ENCODE measurements at regions not wholly inside any gene's neighbourhood (a gene's known extent, or its start where the extent isn't known, plus 50 kb on each side); places are given as distances from the start of the nearest gene placed in this dataset.
A peak's percentile ranks its signal among the peaks of the same experiment; 100 is the strongest.
"Not testable (repeated sequence)": the region's sequence is repeated elsewhere in the genome, so short reads cannot be mapped to it uniquely, and the experiment has no call there.

GRCh38 chr5:143596824-143597223, 193.3 kb upstream of the NR3C1 start:
- 93% methylated on average over 3 of the region's 3 CpGs for WGBS
- DNase-seq (ENCODE audit: low read depth in 6 of 9, low spot score in 9 of 9), result no peak
- Histone ChIP-seq H3K36me3 (ENCODE audit: control insufficient read depth in 2 of 2, insufficient read depth in 2 of 2, low read length in 1 of 2) (no peaks in the 10 kb centered on the region), H3K27me3 (ENCODE audit: control insufficient read depth in 2 of 2, insufficient read depth in 1 of 2, low read length in 1 of 2) (no peaks in the 10 kb centered on the region), H3K4me1 (ENCODE audit: control insufficient read depth in 2 of 2, insufficient read depth in 2 of 2, low read length in 2 of 2) (peaks cover 24 to 26% of the 10 kb centered on the region in 2 donors), H3K27ac (ENCODE audit: low read depth in 1 of 2, low read length in 1 of 2) (no peak overlapping the region), H3K9me3 (ENCODE audit: control insufficient read depth in 2 of 2, insufficient read depth in 1 of 2, low read length in 1 of 2) (no peaks in the 10 kb centered on the region), H3K4me3 (ENCODE audit: low read length in 2 of 2) (no peak overlapping the region)

- WGBS, result 93% methylated on average over 6 of the region's 6 CpGs
- Histone ChIP-seq H3K36me3 (ENCODE audit: control insufficient read depth in 2 of 2, insufficient read depth in 2 of 2, low read length in 1 of 2) (no peaks in the 10 kb centered on the region), H3K9me3 (ENCODE audit: control insufficient read depth in 2 of 2, insufficient read depth in 1 of 2, low read length in 1 of 2) (no peaks in the 10 kb centered on the region), H3K27me3 (ENCODE audit: control insufficient read depth in 2 of 2, insufficient read depth in 1 of 2, low read length in 1 of 2) (no peaks in the 10 kb centered on the region), H3K4me3 (ENCODE audit: low read length in 2 of 2) (no peak overlapping the region), H3K4me1 (ENCODE audit: control insufficient read depth in 2 of 2, insufficient read depth in 2 of 2, low read length in 2 of 2) (peaks cover 17 to 18% of the 10 kb centered on the region in 2 donors), H3K27ac (ENCODE audit: low read depth in 1 of 2, low read length in 1 of 2) (no peak overlapping the region)
- DNase-seq (ENCODE audit: low read depth in 6 of 9, low spot score in 9 of 9), result no peak
These were observed 191.7 kb upstream of the NR3C1 start for GRCh38 chr5:143594902-143595818.

- H3K4me1 ChIP-seq (ENCODE audit: control insufficient read depth in 2 of 2, insufficient read depth in 2 of 2, low read length in 2 of 2), result peaks cover 17 to 18% of the 10 kb centered on the region in 2 donors
- H3K36me3 ChIP-seq (ENCODE audit: control insufficient read depth in 2 of 2, insufficient read depth in 2 of 2, low read length in 1 of 2), result no peaks in the 10 kb centered on the region
- H3K4me3 ChIP-seq (ENCODE audit: low read length in 2 of 2), result no peak overlapping the region
- H3K9me3 ChIP-seq (ENCODE audit: control insufficient read depth in 2 of 2, insufficient read depth in 1 of 2, low read length in 1 of 2), result no peaks in the 10 kb centered on the region
- DNase-seq (ENCODE audit: low read depth in 6 of 9, low spot score in 9 of 9), result no peak
- H3K27me3 ChIP-seq (ENCODE audit: control insufficient read depth in 2 of 2, insufficient read depth in 1 of 2, low read length in 1 of 2), result no peaks in the 10 kb centered on the region
- 93% methylated on average over 6 of the region's 6 CpGs for WGBS
- no peak overlapping the region for H3K27ac ChIP-seq (ENCODE audit: low read depth in 1 of 2, low read length in 1 of 2)
These were observed 190.2 kb upstream of the NR3C1 start for GRCh38 chr5:143593723-143594122.

GRCh38 chr5:143592648-143593047, 189.2 kb upstream of the NR3C1 start:
- Histone ChIP-seq H3K27ac (ENCODE audit: low read depth in 1 of 2, low read length in 1 of 2) (no peak overlapping the region), H3K9me3 (ENCODE audit: control insufficient read depth in 2 of 2, insufficient read depth in 1 of 2, low read length in 1 of 2) (no peaks in the 10 kb centered on the region), H3K36me3 (ENCODE audit: control insufficient read depth in 2 of 2, insufficient read depth in 2 of 2, low read length in 1 of 2) (no peaks in the 10 kb centered on the region), H3K27me3 (ENCODE audit: control insufficient read depth in 2 of 2, insufficient read depth in 1 of 2, low read length in 1 of 2) (no peaks in the 10 kb centered on the region), H3K4me1 (ENCODE audit: control insufficient read depth in 2 of 2, insufficient read depth in 2 of 2, low read length in 2 of 2) (peaks cover 17 to 18% of the 10 kb centered on the region in 2 donors), H3K4me3 (ENCODE audit: low read length in 2 of 2) (no peak overlapping the region)
- peak in 4 of 9 donors; percentile 29 to 61 (median 32) for DNase-seq (ENCODE audit: low read depth in 6 of 9, low spot score in 9 of 9)
- 33% methylated on average over 4 of the region's 4 CpGs for WGBS

DNA sequence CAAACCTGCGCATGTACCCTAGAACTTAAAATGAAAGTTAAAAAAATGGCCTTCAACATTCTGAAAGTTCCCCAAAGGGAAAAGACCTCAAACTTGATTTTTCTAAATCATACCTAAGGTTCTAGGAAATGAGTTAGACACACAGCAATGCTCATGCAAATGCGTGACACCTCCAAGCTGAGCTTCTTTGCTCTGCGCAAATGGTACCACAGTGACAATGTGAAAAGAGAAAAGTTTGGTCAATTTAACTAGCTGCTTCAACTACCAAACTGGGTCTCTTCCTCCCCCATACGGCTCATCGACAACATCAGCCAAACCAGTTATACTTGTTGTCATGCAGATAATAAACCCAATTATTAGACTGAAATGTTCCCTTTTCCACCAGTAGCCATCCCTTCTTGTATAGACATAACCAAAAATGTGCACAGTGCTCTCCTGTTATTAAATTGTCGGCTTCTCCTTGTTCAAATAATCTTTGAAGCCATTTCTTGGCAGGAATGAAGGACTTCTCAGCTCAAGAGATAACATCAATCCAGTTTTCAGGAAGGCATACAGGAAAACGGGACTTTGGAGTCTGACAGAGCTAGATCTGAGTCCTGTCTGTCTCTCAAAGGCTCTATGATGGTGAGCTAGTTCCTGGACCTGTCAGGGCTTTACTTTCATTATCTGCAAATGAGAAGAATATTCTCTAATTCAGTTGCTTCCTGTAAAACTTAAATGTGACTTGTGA, 185.6 kb upstream of the NR3C1 start:
- H3K4me1 ChIP-seq (ENCODE audit: control insufficient read depth in 2 of 2, insufficient read depth in 2 of 2, low read length in 2 of 2), result peaks cover 9 to 16% of the 10 kb centered on the region in 2 donors
- H3K27ac ChIP-seq (ENCODE audit: low read depth in 1 of 2, low read length in 1 of 2), result no peak overlapping the region
- H3K36me3 ChIP-seq (ENCODE audit: control insufficient read depth in 2 of 2, insufficient read depth in 2 of 2, low read length in 1 of 2), result no peaks in the 10 kb centered on the region
- DNase-seq (ENCODE audit: low read depth in 6 of 9, low spot score in 9 of 9), result no peak
- H3K27me3 ChIP-seq (ENCODE audit: control insufficient read depth in 2 of 2, insufficient read depth in 1 of 2, low read length in 1 of 2), result no peaks in the 10 kb centered on the region
- WGBS, result 96% methylated on average over 7 of the region's 7 CpGs
- H3K4me3 ChIP-seq (ENCODE audit: low read length in 2 of 2), result no peak overlapping the region
- H3K9me3 ChIP-seq (ENCODE audit: control insufficient read depth in 2 of 2, insufficient read depth in 1 of 2, low read length in 1 of 2), result no peaks in the 10 kb centered on the region

DNA sequence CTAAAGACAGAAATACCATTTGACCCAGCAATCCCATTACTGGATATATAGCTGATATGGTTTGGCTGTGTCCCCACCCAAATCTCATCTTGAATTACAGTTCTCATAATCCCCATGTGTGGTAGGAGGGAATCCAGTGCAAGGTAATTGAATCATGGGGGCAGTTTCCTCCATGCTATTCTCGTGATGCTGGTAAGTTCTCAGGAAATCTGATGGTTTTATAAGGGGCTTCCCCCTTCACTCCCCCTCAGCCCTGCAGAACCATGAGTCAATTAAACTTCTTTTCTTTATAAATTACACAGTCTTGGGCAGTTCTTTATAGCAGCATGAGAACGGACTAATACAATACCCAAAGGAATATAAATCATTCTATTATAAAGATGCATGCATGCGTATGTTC, 184.6 kb upstream of the NR3C1 start:
- not testable (repeated sequence) for H3K4me3 ChIP-seq (ENCODE audit: low read length in 2 of 2); DNase-seq (ENCODE audit: low read depth in 6 of 9, low spot score in 9 of 9); H3K9me3 ChIP-seq (ENCODE audit: control insufficient read depth in 2 of 2, insufficient read depth in 1 of 2, low read length in 1 of 2); H3K4me1 ChIP-seq (ENCODE audit: control insufficient read depth in 2 of 2, insufficient read depth in 2 of 2, low read length in 2 of 2); H3K27me3 ChIP-seq (ENCODE audit: control insufficient read depth in 2 of 2, insufficient read depth in 1 of 2, low read length in 1 of 2); H3K27ac ChIP-seq (ENCODE audit: low read depth in 1 of 2, low read length in 1 of 2); H3K36me3 ChIP-seq (ENCODE audit: control insufficient read depth in 2 of 2, insufficient read depth in 2 of 2, low read length in 1 of 2)
- 93% methylated on average over 3 of the region's 3 CpGs for WGBS

DNA sequence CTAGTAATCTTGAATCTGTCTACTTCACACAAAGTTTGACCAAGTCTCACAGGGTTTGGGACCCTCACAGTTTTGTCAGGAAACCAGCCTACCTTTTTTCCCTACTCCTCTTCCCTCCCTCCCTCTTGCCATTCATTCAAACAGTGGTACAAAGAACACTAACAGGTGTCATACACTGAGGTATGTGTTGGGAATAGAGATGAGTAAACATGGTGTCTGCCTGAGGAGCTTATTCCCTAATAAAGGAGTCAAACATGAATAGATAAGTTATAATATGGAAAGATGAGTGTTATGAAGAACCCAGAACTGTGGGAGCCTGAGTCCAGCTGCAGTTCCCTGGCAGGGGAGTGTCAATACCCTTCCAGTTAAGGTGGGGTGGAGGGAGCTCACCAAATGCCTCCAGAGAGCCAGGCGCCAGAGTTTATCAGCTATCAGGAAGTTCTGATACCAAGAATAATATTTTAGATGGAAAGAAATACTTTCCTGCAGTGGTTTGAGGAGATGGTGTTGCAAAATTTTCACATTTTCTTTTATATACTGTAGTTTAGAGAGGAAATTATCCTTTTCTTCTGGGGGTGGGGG, 183.4 kb upstream of the NR3C1 start:
- Histone ChIP-seq H3K36me3 (ENCODE audit: control insufficient read depth in 2 of 2, insufficient read depth in 2 of 2, low read length in 1 of 2) (no peaks in the 10 kb centered on the region), H3K9me3 (ENCODE audit: control insufficient read depth in 2 of 2, insufficient read depth in 1 of 2, low read length in 1 of 2) (no peaks in the 10 kb centered on the region), H3K27ac (ENCODE audit: low read depth in 1 of 2, low read length in 1 of 2) (no peak overlapping the region), H3K27me3 (ENCODE audit: control insufficient read depth in 2 of 2, insufficient read depth in 1 of 2, low read length in 1 of 2) (no peaks in the 10 kb centered on the region), H3K4me3 (ENCODE audit: low read length in 2 of 2) (no peak overlapping the region), H3K4me1 (ENCODE audit: control insufficient read depth in 2 of 2, insufficient read depth in 2 of 2, low read length in 2 of 2) (no peaks in the 10 kb centered on the region)
- WGBS, result 100% methylated on average over 1 of the region's 1 CpG
- DNase-seq (ENCODE audit: low read depth in 6 of 9, low spot score in 9 of 9), result no peak

- Histone ChIP-seq H3K4me1 (ENCODE audit: control insufficient read depth in 2 of 2, insufficient read depth in 2 of 2, low read length in 2 of 2) (no peaks in the 10 kb centered on the region), H3K36me3 (ENCODE audit: control insufficient read depth in 2 of 2, insufficient read depth in 2 of 2, low read length in 1 of 2) (no peaks in the 10 kb centered on the region), H3K4me3 (ENCODE audit: low read length in 2 of 2) (no peak overlapping the region), H3K27me3 (ENCODE audit: control insufficient read depth in 2 of 2, insufficient read depth in 1 of 2, low read length in 1 of 2) (no peaks in the 10 kb centered on the region), H3K27ac (ENCODE audit: low read depth in 1 of 2, low read length in 1 of 2) (no peak overlapping the region), H3K9me3 (ENCODE audit: control insufficient read depth in 2 of 2, insufficient read depth in 1 of 2, low read length in 1 of 2) (no peaks in the 10 kb centered on the region)
- no peak for DNase-seq (ENCODE audit: low read depth in 6 of 9, low spot score in 9 of 9)
These were observed 182.5 kb upstream of the NR3C1 start for GRCh38 chr5:143585970-143586369.

DNA sequence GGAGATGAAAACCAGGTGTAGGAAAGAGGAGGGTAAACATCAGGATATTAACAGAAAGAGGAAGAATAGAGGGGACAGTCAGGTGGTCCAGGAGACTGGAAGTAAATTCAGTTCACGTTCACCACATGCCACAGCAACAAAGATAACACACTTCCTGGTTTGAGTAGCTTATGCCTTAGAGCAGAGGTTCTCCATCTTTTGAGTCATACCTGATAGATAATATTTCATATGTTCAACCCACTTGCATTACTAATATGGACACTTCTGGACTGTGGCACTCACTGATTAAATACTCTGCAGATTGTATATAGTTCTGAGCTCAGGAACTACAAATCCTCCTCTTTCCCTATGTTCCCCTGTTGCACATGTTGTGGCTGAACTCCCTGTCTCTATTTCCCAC, 179.9 kb upstream of the NR3C1 start:
- no peaks in the 10 kb centered on the region for H3K27me3 ChIP-seq (ENCODE audit: control insufficient read depth in 2 of 2, insufficient read depth in 1 of 2, low read length in 1 of 2)
- no peak for DNase-seq (ENCODE audit: low read depth in 6 of 9, low spot score in 9 of 9)
- H3K27ac ChIP-seq (ENCODE audit: low read depth in 1 of 2, low read length in 1 of 2), result no peak overlapping the region
- no peaks in the 10 kb centered on the region for H3K9me3 ChIP-seq (ENCODE audit: control insufficient read depth in 2 of 2, insufficient read depth in 1 of 2, low read length in 1 of 2)
- no peak overlapping the region for H3K4me3 ChIP-seq (ENCODE audit: low read length in 2 of 2)
- WGBS, result 52% methylated on average over 1 of the region's 1 CpG
- no peaks in the 10 kb centered on the region for H3K36me3 ChIP-seq (ENCODE audit: control insufficient read depth in 2 of 2, insufficient read depth in 2 of 2, low read length in 1 of 2)
- H3K4me1 ChIP-seq (ENCODE audit: control insufficient read depth in 2 of 2, insufficient read depth in 2 of 2, low read length in 2 of 2), result no peaks in the 10 kb centered on the region

Measured in thymus (tissue), 11 donors.